ENCODE measurements at regions not wholly inside any gene's neighbourhood (a gene's known extent, or its start where the extent isn't known, plus 50 kb on each side); places are given as distances from the start of the nearest gene placed in this dataset.

- 82 to 91% (median 84%) methylated on average over 11 of the region's 11 CpGs for WGBS, 4 donors
- Histone ChIP-seq H3K27me3 (peaks cover 0 to 10% (median 0%) of the 10 kb centered on the region in 9 donors), H3K27ac (no peak overlapping the region), H3K4me1 (peaks cover 0 to 17% (median 0%) of the 10 kb centered on the region in 12 donors), H3K9me3 (no peaks in the 10 kb centered on the region), H3K36me3 (no peaks in the 10 kb centered on the region), H3K4me3 (no peak overlapping the region)
- ATAC-seq (no peak), DNase-seq (no peak)
- TF ChIP-seq POLR2A (IDR thresholded peaks at IDR 0.05) = no peak
- no peak for TF ChIP-seq CTCF (IDR thresholded peaks at IDR 0.05)
- intact Hi-C loops (cut with DNase I) = loop anchor here in 1 of 10 donors (10.0 kb wide), 2 partner anchors 60 to 170 kb away; no protein-coding TSS in a partner anchor
Observed at GRCh38 chr15:93414576-93415231, 325.7 kb upstream of the RGMA start.

GRCh38 chr15:93413745-93414144, 324.7 kb upstream of the RGMA start:
- DNase-seq (no peak), ATAC-seq (no peak)
- Histone ChIP-seq H3K4me3 (no peak overlapping the region), H3K36me3 (no peaks in the 10 kb centered on the region), H3K9me3 (no peaks in the 10 kb centered on the region), H3K27ac (no peak overlapping the region), H3K4me1 (peaks cover 0 to 17% (median 0%) of the 10 kb centered on the region in 12 donors), H3K27me3 (peaks cover 0 to 10% (median 0%) of the 10 kb centered on the region in 9 donors)
- 66 to 88% (median 74%) methylated on average over 10 of the region's 10 CpGs for WGBS, 4 donors
- TF ChIP-seq POLR2A (IDR thresholded peaks at IDR 0.05) (no peak), CTCF (IDR thresholded peaks at IDR 0.05) (no peak)
- intact Hi-C loops (cut with DNase I) = loop anchor here in 1 of 10 donors (10.0 kb wide), 2 partner anchors 61 to 171 kb away; no protein-coding TSS in a partner anchor

GRCh38 chr15:93399121-93399520, 310.1 kb upstream of the RGMA start:
- no peak for ATAC-seq
- Histone ChIP-seq H3K36me3 (no peaks in the 10 kb centered on the region), H3K27me3 (peaks cover 0 to 3% (median 0%) of the 10 kb centered on the region in 9 donors), H3K4me1 (no peaks in the 10 kb centered on the region), H3K9me3 (peaks cover 0 to 4% (median 0%) of the 10 kb centered on the region in 12 donors), H3K4me3 (no peak overlapping the region), H3K27ac (no peak overlapping the region)
- WGBS, 4 donors = 66 to 84% (median 70%) methylated on average over 3 of the region's 3 CpGs
- no peak for DNase-seq
- TF ChIP-seq POLR2A (IDR thresholded peaks at IDR 0.05) (no peak), CTCF (IDR thresholded peaks at IDR 0.05) (peak in 1 of 12 donors; percentile 8)
- intact Hi-C loops (cut with DNase I) = no loop called here

- intact Hi-C loops (cut with DNase I) = no loop called here
- H3K27ac ChIP-seq = no peak overlapping the region
- no peak for TF ChIP-seq CTCF (IDR thresholded peaks at IDR 0.05)
- no peak for TF ChIP-seq POLR2A (IDR thresholded peaks at IDR 0.05)
- H3K9me3 ChIP-seq = peaks cover 0 to 9% (median 0%) of the 10 kb centered on the region in 12 donors
- no peak overlapping the region for H3K4me3 ChIP-seq
- DNase-seq = no peak
- peaks cover 0 to 3% (median 0%) of the 10 kb centered on the region in 12 donors for H3K4me1 ChIP-seq
- no peak for ATAC-seq
- WGBS, 4 donors = 55 to 64% (median 61%) methylated on average over 5 of the region's 5 CpGs
- H3K27me3 ChIP-seq = no peaks in the 10 kb centered on the region
- no peaks in the 10 kb centered on the region for H3K36me3 ChIP-seq
Observed at GRCh38 chr15:93389211-93389610, 300.2 kb upstream of the RGMA start.
